Daoy (cell line): ENCODE measurements at regions not wholly inside any gene's neighbourhood (a gene's known extent, or its start where the extent isn't known, plus 50 kb on each side); places are given as distances from the start of the nearest gene placed in this dataset.
"Not testable (repeated sequence)": the region's sequence is repeated elsewhere in the genome, so short reads cannot be mapped to it uniquely, and the experiment has no call there.

Experiments
- DNase-seq: peaks from one replicate; pipeline ENCODE4 v3.0.0-alpha.2; 2015; ENCODE audit warnings: low read depth

DNA sequence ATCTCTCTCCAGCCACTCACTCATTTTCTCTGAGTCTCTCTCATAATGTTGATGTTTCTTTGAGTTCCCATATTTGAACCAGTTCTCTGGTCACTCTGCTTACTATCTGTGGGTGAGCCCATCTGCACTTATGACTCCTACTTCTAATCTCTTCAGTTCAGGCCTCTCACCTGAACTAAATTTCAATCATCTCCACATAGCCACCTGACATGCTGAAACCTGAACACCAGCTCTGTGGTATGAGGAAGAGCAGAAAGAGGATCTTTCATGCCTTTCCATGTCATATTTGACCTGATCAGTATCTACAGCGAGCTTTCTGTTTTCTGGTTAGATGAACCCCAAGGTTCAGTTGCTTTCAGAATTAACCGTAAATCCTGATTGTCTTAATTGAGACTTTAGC is 122.2 kb upstream of the ESX1 start:
- no peak for DNase-seq

DNA sequence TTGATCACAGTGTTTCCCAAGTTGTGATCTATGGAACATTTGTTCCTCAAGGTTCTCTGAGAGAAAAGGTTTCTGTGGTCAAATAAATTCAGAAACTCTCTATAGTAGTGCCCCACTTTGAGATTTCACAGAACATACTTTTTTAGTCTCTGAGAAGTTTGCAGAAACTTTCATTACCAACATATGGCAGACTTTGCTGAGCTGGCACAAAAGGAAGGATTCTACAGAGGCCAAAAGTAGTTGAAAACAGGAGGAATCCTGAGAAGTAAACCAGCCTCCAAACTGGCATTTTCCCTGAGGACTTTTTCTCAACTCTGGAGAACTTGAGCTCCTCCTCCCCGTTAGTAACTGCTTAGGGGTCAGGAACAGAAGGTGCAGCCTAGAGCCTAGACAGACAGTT is 117.8 kb upstream of the ESX1 start:
- no peak for DNase-seq

DNA sequence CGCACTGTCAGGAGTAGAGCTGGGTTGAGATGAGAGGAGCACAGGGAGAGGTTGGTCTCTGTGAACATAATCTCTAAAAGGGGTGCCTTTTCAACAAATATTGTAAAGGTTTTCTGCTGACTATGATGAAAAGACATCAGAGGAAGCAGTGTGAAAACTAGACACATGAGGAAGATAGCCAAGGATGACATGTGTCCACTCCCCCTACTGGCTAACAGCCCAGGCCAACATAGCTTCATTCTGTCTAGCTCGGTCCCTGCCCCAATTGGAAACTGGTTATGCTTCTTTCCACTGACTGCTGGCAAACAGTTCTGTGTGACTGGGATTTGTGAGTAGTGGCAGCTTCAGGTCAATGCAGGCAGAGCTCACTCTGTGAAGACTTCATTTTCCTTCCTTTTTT is 115.4 kb upstream of the ESX1 start:
- DNase-seq, result peak; percentile 6

DNA sequence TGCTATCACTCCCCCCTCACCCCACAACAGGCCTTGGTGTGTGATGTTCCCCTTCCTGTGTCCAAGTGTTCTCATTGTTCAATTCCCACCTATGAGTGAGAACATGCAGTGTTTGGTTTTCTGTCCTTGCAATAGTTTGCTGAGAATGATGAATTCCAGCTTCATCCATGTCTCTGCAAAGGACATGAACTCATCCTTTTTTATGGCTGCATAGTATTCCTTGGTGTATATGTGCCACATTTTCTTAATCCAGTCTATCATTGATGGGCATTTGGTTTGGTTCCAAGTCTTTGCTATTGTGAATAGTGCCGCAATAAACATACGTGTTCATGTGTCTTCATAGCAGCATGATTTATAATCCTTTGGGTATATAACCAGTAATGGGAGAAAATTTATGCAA is 106.0 kb upstream of the ESX1 start:
- not testable (repeated sequence) for DNase-seq

DNA sequence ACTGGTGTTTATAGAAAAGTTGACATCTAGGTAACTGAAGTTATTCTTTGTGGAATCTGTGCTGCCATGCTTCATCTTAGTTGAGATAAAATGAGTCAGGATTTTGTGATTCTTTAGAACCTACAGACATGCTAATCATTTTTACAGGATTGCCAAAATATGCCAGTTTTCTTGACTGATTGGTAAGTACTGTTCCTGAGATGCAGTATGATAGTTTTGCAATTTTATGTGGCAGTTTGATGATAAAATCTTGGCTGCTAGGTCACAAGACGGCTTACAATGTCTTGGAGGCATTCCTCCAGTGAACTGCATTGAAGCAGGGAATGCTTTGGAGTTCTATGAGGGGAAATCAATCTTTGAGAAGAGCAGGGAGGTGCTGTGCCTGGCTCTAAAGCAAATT is 104.4 kb upstream of the ESX1 start:
- DNase-seq, result no peak

DNA sequence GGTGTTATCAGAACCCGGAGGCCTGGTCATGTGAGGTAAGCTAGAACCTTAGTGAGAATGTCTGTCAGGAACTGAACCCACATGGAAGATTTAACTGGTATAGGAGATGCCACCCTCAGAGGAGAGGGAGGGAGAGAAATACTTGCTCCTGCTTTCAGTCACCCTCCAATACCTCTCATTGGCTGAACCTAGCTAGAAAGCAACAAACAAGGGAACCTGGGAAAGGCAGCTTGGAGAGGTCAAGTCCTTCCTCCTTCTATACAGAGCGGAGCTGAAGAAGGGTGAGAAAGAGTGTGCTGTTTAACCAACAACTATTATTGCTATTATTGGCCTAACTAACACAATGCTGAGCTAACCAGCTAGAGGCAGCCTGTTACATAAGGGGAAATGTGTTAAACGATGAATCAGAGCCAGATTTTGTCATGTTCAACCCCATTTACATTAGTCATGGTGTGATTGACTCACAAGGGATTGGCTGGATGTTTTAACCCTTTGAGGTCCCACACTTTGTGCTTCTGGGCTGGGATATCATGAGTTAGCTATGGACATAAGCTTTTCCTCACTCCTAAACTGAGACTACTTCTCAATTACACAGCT is 96.5 kb upstream of the ESX1 start:
- DNase-seq, result peak; percentile 71

DNA sequence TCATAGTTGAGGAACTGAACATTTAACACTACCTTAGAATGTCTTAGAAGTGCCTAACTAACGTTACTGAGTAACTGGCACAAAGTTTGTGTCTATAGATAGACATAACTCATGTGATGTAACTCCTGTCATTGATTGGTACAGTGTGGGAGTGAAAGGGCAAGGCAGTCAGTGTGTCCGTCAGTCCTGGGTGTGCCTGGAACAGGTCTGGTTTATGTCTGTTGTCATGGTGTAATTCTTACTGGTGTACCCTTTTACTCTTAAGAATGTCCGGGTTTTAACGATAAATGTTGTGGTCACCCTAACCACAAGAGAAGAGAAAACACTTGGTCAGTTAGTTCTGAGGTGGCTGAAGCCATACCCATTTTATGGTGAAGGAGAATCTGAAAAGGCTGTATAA is 93.1 kb upstream of the ESX1 start:
- DNase-seq, result no peak

DNA sequence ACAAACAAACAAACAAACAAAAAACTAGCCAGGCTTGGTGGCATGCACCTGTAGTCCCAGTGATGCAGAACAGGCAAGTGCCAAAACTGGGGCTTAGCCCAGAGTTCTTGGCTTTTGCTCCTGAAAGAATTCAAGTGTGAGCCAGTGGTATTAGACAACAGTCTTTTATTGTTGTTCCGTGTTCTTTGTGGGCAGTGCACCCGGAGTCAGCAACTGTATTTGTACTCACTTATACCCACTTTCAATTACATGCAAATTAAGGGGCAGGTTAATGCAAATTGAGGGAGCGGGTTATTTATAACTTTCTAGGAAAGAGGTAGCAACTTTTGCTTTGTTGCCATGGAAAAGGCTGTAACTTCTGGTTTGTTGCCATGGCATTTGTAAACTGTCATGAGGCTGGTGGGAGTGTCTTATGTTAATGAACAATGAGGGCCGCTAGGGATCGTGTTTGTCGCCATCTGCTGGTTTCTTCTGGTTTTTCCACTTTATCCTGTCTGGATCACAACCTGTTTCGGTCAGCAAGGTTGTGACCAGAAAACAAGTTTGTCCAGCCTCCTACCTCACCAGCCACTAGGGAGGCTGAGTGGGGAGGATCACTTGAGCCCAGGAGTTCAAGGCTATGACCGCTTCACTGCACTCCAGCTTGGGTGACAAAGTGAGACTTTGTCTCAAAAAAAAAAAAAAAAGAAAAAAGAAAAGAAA is 88.8 kb upstream of the ESX1 start:
- peak; percentile 54 for DNase-seq

DNA sequence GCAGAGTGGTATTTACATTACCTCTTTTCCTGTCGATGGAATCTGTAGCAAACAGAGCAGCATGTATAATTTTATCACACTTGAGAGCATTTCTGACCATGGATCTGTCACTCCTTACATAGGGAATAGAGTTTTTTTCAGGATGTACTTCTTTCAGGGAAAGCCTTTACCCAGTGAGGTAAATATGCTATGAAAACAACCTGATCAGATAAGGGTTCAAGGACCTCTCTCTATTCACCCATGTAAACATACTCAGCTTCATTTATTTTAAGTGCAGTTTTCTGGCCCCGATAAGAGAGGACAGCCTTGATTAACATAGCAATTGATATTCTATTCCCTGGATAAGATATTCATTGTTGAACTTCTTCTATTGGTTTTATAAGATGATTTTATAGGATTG is 87.3 kb upstream of the ESX1 start:
- DNase-seq, result no peak

DNA sequence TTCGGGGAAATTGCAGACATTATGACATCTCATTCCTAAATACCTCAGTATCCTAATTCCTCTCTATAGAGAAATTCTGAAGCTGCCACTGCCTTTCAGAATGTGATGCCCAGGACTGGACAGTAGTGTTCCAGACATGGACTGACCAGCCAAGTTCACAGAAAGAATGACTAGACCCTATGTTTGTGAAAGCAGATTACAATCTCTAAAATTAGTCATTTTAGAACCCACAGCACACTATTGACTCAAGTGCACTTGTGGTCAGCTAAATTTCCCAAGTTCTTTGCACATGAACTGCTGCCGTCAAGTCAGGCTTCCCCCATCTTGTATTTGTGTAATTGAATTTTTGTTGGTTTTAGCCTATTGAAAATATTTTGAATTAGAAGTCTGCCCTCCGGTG is 81.0 kb upstream of the ESX1 start:
- peak; percentile 69 for DNase-seq

DNA sequence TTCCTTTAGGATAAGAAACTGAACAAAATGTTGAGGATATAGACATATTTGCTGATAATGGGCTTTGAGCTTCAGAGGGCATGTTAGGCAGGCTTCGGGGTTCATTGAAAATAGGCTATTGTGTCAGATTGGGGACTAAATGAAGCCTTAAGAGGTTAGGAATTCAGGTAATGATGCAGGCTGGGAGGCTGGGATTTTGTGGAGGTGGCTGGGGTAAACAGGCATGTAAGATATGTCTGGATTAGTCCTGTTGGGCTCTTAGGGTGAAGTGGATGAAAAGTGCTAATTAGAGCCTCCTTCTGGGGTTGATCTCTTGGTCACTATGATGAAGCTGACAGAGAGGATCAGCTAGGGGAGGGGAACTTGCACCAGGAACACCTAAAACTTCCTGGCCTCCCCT is 80.2 kb upstream of the ESX1 start:
- no peak for DNase-seq

DNA sequence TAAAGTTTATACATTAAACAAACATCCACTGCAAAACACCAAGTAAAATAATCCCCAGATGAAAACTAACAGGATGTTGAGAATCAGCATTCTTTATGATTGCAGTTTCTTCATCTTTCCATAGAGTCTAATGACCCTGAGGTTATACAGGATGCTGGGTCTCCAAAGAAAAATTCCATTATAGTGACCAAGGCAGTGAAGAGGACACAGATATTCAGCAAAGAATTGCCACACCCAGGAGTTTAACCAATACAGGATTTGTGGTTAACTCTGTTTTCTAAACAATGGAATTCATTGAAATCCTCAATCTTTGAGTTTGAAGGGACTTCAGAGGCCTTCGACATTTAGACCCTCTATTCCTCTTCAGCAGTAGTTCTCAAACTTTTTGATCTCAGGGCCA is 76.2 kb upstream of the ESX1 start:
- DNase-seq, result peak; percentile 31

DNA sequence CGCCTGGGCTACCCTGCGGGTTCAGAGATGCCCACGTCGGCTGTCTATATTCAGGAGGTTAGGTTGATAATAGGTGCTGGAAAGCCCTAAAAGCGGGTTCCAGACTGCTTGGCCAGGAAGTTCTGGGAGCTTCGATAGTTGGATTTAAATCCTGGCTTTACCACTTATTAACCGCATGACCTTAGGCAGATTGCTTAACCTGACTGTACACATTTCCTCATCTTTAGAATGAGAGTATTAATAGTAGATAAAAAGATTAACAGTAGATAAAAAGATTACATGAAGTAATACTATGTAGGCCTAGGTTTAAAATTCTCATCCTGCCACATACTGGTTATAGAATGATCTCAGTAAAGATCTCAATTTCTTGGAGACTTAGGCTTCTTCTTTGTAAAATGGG is 75.0 kb upstream of the ESX1 start:
- DNase-seq, result no peak

DNA sequence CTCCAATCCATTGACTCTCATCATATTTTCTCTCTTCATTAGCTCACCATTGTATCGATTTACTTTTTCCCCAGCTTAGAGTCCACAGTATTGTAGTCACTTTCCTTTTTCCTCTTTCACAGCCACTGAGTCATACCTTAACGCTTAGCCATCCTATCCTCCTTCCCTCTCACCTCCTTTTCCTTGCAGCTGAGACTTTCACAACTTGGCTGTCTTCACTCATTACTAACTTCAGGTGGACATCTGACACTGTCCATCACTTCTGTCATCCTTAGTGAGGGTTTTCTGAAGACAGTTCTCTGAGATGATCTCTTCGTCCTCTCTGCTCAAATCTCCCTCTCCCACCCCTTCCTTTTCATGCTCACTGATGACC is 70.5 kb upstream of the ESX1 start:
- peak; percentile 30 for DNase-seq

DNA sequence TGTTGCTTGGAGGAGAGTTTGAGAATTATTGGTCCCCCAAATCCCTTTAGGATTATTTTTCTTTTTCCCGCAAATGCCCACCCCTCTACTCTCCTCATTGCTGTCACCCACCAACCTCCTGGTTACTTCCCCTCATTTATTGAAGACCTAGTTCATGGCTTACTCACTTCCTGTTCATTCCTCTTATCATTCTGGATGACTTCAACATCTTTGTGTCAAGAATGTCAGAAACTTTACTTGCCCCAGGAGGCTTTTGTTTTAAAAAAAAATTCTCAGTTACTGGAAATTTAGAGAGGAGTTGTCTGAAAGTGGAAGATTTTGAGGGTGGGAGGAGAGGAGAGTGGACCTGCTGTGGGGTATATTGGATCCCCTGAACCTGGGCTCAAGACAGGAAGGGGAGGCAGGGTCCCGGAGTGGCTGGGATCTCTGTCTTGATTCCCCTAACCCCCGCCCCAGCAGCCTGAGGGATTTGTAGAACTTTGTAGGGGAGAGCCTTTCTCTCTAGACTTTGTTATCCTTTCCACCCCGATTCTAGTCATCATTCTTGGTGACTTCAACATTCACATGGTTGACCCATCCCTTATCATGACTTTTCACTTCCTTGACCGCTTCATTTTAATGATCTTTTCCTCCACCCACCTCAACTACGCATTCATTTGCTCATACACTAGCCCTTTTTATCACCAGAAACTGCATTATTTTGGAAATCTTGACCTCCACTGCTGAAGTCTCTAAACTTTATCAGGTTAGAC is 69.9 kb upstream of the ESX1 start:
- no peak for DNase-seq

DNA sequence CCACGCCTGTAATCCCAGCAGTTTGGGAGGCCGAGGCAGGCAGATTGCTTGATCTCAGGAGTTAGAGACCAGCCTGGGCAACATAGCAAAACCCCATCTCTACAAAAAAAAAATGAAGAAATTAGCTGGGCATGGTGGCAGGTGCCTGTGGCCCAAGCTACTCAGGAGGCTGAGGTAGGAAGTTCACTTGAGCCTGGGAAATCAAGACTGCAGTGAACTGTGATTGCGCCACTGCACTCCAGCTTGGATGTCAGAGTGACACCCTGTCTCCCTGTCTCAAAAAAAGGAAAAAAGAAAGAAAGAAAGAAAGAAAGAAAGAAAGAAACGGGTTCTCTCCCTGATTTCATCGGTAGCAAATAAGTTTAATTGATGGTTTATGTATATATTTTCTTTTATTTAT is 64.6 kb upstream of the ESX1 start:
- no peak for DNase-seq

DNA sequence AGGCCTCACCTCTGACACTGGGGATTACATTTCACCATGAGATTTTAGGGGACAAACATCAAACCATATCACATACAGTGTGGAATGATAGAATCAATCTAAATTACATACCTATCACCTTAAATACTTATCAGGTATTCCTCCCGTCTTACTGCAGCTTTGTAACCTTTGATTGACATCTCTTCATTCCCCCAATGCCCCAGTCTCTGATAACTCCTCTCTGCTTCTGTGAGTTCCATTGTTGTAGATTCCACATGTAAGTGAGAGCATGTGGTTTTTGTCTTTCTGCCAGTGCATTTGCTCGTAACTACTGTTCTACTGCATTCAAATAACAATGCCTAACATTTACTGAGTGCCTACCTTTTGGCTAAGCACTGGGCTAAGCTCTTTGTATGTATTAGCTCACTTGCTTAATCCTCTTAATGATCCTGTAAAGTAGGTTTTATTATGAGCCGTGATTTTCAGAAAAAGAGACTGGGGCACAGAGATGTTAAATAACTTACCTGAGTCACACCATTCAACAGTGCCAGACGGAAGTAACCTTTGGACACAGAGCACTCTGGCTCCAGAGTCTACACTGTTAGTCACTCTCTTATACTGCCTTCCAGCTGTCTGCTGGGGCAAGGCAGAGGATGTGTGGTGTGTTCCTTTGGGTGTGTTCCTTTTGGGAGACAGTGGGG is 63.7 kb upstream of the ESX1 start:
- peak; percentile 78 for DNase-seq

DNA sequence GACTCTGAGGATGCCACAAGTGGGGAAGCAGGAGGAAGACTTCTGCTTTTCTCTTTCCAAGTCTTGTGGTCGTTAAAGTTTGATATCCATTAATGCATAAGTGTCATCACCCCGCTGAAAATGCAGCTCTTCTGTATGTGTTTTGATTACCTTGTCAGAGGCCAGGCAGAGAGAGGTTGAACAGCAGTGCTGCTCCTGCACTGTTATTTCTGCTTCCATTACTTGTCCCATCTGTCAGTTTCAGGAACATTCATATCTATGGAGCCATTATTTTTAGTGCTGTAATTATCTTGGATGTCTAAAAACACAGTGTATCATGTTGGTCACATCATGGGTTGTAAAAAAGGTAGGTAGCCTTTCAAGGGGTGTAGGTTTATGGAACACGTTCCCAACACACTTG is 62.0 kb upstream of the ESX1 start:
- DNase-seq, result no peak

DNA sequence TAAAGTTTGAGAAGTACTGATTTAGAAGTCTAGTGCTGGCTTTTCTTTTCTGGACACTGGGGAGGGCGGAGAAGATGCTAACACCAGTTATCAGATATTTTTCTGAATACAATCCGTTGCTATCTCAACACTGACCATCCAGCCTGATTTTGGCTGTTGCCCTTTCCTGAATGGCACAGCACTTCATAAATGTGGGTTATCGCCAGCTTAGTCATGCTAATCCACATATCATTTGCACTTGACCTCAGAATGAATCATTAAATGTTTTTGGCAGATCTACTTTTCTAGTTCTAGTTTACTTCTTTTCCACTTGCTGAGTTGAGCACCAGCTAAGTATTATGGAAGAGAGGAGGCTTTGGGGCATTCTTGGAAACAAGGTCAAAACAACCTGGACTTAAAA is 60.8 kb upstream of the ESX1 start:
- DNase-seq, result peak; percentile 57

DNA sequence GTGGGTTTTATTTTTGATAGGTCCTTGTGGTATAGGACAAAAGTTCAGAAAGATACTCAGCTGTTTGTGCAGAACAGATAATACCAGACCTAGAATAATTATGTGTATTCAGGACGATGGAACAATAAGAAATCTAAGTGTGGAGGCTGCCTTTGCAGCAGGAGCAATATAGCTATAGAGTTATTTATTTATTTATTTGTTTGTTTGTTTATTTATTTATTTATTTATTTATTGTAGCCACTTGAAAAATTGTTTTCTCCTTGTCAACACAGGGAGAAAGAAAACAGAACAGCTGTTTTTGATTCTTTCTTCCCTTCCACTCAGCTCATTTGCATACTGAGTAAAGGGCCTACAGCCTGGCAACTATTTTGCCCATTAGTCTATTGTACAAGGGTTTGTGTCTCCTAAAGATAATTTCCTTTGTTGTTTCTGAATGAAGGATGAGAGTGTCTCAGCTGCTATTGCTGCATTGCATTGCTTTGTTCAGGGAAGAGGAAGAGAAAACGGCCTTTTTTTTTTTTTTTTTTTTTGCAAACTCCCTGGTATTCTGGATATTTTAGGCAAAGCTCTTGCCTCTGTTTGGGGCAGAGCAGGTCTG is 56.0 kb upstream of the ESX1 start:
- DNase-seq, result no peak

DNA sequence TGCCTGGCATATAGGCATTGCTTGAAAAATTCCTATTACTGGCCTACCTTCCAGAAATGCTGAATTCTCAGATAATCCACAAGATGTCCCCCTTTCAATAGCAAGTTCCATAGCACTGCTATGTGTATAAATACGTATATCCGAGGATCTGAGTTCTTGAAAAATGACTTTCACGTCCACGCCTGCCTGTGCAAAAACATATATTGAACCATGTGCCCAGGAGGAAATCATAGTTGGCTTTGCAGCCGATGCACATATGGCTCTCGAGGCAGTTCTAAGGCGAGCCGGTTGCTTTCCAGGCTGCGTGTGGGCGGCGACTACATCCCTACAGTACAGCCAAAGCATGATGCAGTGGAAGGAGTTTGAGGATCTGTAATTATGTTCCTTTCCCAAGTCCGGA is 55.4 kb upstream of the ESX1 start:
- peak; percentile 21 for DNase-seq

DNA sequence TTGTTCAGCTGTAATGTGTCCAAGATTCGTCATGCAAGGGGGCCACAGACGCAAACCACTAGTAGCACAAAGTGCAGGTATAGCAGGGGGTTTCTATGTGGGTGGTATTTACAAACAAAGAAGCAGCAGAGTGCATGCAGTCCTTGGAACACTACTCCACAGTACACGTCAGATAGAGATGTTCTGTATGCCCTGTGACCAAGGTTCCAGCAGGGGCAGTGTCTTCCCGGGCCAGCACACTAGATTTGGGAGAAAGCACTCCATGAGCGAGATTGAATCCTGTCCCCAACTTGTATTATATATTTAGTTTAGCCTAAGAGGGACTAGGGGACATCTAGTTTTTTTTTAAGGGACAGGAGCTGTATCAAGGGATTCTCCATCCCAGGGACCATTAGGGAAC is 54.4 kb upstream of the ESX1 start:
- no peak for DNase-seq
